ENCODE measurements at regions not wholly inside any gene's neighbourhood (a gene's known extent, or its start where the extent isn't known, plus 50 kb on each side); places are given as distances from the start of the nearest gene placed in this dataset.

GRCh38 chr1:55457874-55458273, 242.7 kb upstream of the USP24 start:
- TF ChIP-seq CTCF (IDR thresholded peaks at IDR 0.05; ENCODE audit: low read depth, low read length) (no peak), EZH2phosphoT487 (IDR thresholded peaks at IDR 0.05; ENCODE audit: low read depth) (no peak)

Data from OCI-LY3 (cell line).